22Rv1 (cell line): ENCODE measurements at regions not wholly inside any gene's neighbourhood (a gene's known extent, or its start where the extent isn't known, plus 50 kb on each side); places are given as distances from the start of the nearest gene placed in this dataset.

Source experiments
- H3K27ac ChIP-seq: fragments of 450-650 bp; 2 replicates; pipeline ENCODE4 v1.5.1; 2017
- ZFX ChIP-seq: fragments of 450-650 bp; IDR thresholded peaks from 2 replicates; pipeline ENCODE4 v1.6.1; 2017; ENCODE audit warnings: antibody characterized with exemption, borderline replicate concordance
- TF ChIP-seq, protein P1 (sequence below): fragments of 450-650 bp; IDR thresholded peaks from 2 replicates; pipeline ENCODE4 v1.5.1; 2017; ENCODE audit warnings: mild to moderate bottlenecking

DNA sequence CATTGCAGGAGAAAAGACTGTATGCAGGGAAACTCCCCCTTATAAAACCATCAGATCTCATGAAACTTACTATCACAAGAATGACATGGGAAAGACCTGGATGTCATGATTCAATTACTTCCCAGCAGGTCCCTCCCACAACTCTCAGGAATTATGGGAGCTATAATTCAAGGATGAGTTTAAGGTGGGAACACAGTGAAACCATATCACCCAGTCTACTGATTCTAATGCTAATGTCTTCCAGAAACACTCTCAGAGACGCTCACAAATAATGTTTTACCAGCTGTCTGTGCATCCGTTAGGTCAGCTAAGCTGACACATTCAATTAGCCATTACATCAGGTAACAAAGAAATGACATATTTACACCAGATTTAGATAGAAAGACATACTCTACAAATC is 637.9 kb downstream of the NLGN4Y start:
- TF ChIP-seq ZFX = no peak
- TF ChIP-seq, protein P1, sequence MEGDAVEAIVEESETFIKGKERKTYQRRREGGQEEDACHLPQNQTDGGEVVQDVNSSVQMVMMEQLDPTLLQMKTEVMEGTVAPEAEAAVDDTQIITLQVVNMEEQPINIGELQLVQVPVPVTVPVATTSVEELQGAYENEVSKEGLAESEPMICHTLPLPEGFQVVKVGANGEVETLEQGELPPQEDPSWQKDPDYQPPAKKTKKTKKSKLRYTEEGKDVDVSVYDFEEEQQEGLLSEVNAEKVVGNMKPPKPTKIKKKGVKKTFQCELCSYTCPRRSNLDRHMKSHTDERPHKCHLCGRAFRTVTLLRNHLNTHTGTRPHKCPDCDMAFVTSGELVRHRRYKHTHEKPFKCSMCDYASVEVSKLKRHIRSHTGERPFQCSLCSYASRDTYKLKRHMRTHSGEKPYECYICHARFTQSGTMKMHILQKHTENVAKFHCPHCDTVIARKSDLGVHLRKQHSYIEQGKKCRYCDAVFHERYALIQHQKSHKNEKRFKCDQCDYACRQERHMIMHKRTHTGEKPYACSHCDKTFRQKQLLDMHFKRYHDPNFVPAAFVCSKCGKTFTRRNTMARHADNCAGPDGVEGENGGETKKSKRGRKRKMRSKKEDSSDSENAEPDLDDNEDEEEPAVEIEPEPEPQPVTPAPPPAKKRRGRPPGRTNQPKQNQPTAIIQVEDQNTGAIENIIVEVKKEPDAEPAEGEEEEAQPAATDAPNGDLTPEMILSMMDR = no peak
- H3K27ac ChIP-seq = no peak overlapping the region

DNA sequence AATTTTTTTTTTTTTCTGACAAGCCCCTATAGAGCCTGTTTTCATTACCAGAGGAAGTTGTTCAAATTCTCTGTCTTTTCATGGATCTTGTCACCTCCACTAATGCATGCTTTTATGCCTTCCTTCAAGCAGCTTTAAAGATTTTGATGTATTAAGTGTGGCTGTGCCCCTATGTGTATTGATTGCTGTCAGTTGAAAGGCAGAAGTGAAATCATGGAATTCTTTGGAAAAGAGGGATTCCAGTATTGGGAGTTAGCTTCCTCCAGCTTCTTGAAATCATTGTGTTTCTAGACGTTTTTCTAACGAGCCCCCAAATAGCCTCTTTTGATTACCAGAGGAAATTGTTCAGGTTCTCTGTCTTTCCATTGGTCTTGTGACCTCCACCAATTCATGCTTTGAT is 655.6 kb downstream of the NLGN4Y start:
- TF ChIP-seq, protein P1 = no peak
- TF ChIP-seq ZFX = no peak
- H3K27ac ChIP-seq = no peak overlapping the region

DNA sequence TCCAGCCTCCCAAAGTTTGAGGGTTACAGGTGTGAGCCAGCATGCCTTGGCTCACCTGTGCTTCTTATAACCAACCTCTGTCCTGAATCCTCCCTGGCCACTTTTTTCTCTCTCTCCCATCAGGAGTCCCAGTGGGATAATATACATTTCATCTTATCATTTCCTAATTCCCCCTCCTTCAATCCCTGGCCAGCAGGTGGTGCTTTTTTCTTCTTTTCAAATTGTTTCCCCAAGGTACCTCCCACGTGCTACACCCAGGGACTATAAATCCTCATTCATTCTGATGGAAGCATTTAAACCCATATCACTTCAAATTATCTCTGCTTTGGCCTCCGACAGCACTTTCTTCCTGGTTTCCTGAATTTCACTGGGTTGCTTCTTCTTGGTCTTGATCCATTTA is 704.7 kb downstream of the NLGN4Y start:
- H3K27ac ChIP-seq = no peak overlapping the region
- TF ChIP-seq, protein P1 = peak; percentile 23; the same call in 1 of the 2 replicates
- no peak for TF ChIP-seq ZFX

DNA sequence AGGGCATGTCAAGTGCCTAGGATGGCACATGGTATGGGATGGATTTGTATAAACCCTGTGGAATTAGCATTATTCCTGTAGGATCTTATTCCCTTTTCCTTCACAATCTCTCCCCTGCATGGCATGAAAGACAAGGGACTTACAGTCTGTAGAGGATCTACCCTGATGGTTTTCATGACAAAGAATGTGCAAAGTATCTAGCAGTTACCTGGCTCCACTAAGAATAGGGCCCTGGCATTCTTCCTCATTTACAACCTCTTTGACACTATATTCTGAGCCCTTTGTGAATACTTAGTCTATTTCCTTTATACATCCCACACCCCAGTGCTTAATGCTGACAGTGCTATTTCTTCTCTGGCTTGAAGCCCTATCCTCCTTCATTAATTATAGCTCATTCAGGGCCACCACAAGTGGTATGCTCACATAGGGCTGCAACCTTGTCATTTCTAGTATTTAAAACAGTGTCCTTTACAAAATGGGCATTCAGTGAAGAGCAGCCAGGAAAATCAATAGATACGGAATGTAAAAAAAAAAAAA is 715.3 kb downstream of the NLGN4Y start:
- H3K27ac ChIP-seq = no peak overlapping the region
- TF ChIP-seq ZFX = no peak
- TF ChIP-seq, protein P1 = no peak

DNA sequence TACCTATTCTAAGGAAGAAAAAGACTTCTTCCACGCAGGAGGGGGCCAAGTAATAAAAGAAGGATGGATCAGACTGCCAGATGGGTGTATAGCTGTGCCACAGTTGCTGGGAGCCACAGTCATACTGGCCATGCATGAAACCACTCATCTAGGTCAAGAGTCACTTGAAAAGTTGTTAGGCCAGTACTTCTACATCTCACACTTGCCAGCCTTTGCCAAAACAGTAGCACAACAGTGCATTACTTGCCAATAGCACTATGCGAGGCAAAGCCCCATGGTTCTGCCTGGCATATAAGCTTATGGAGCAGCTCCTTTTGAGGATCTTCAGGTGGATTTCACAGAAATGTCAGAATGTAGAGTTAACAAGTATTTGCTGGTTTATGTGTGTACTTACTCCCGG is 735.0 kb downstream of the NLGN4Y start:
- no peak overlapping the region for H3K27ac ChIP-seq
- TF ChIP-seq, protein P1 = no peak

DNA sequence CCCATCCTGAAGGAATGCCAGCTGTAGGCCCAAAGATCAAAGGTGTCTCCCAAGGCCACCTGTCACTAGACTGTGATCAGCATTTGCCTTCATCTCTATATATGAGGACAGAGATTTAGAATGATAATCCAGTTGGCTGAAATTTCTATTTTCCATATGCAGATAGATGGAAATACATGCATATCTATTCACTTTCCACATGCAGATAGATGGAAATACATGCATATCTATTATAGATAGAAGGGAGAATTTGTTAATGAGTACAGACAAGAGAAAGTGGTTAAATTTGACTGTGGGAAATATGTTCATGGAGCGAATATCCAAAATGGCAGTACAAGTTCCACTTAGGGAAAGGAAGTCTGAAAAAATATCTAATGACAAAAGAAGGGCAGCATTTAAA is 762.2 kb downstream of the NLGN4Y start:
- no peak overlapping the region for H3K27ac ChIP-seq
- no peak for TF ChIP-seq ZFX
- TF ChIP-seq, protein P1 = no peak

DNA sequence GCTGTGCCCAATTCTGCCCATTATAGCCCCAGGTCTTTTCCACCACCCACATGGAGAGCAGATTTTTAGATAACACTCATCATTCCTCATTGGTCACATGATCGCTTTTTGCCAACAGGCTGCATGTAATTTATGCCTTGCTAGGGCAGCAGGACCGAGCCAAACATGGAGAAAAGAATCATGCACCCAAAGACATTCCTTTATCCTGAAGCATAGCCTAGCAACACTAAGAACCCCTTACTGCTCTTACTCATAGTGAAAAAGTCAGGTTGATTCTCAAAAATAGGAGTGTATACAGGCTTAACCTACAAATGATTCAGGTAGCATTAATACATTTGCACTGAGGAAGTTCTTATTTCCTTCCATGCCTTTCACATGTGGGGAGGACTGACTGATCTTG is 765.5 kb downstream of the NLGN4Y start:
- no peak overlapping the region for H3K27ac ChIP-seq
- TF ChIP-seq ZFX = no peak
- TF ChIP-seq, protein P1 = no peak
